H9 (cell line): ENCODE measurements at regions not wholly inside any gene's neighbourhood (a gene's known extent, or its start where the extent isn't known, plus 50 kb on each side); places are given as distances from the start of the nearest gene placed in this dataset.

Source experiments
- DNase-seq: peaks from one replicate; pipeline ENCODE4 v3.0.0-alpha.2; 2017
- H2AFZ ChIP-seq: one replicate; pipeline ENCODE4 v1.6.1; 2013; ENCODE audit warnings: mild to moderate bottlenecking, low read length, control low read depth, moderate library complexity
- H2AK5ac ChIP-seq: 2 replicates; pipeline ENCODE4 v1.6.1; 2013; ENCODE audit warnings: low read length, control low read depth, mixed read lengths; ENCODE audit not compliant: insufficient read length
- H2BK120ac ChIP-seq: one replicate; pipeline ENCODE4 v1.6.1; 2013; ENCODE audit warnings: low read depth, mild to moderate bottlenecking, low read length, control low read depth, inconsistent platforms; ENCODE audit not compliant: poor library complexity, severe bottlenecking
- H2BK12ac ChIP-seq: 2 replicates; pipeline ENCODE4 v1.6.1; 2013; ENCODE audit warnings: low read length, control low read depth, mixed read lengths, low read depth; ENCODE audit not compliant: insufficient read length
- H2BK15ac ChIP-seq: 2 replicates; pipeline ENCODE4 v1.6.1; 2013; ENCODE audit warnings: low read depth, low read length, control low read depth
- H2BK20ac ChIP-seq: one replicate; pipeline ENCODE4 v1.6.1; 2013; ENCODE audit warnings: low read depth, mild to moderate bottlenecking, low read length, control low read depth, inconsistent platforms; ENCODE audit not compliant: poor library complexity, severe bottlenecking
- H2BK5ac ChIP-seq: 2 replicates; pipeline ENCODE4 v1.6.1; 2013; ENCODE audit warnings: low read length, control low read depth, mixed read lengths; ENCODE audit not compliant: insufficient read length
- H3K14ac ChIP-seq: 2 replicates; pipeline ENCODE4 v1.6.1; 2013; ENCODE audit warnings: low read length, control low read depth; ENCODE audit not compliant: insufficient read depth
- H3K18ac ChIP-seq: 2 replicates; pipeline ENCODE4 v1.6.1; 2013; ENCODE audit warnings: low read depth, mild to moderate bottlenecking, mixed read lengths, low read length, control low read depth; ENCODE audit not compliant: insufficient read length
- H3K23ac ChIP-seq: 2 replicates; pipeline ENCODE4 v1.6.1; 2013; ENCODE audit warnings: low read length, control low read depth, mixed read lengths, low read depth; ENCODE audit not compliant: insufficient read length
- H3K23me2 ChIP-seq: 2 replicates; pipeline ENCODE4 v1.6.1; 2013; ENCODE audit warnings: low read depth, mild to moderate bottlenecking, mixed read lengths, low read length, control low read depth; ENCODE audit not compliant: insufficient read length, poor library complexity, severe bottlenecking
- H3K27ac ChIP-seq: 2 replicates; pipeline ENCODE4 v1.5.1; 2013; ENCODE audit warnings: low read length, control low read depth, mixed read lengths, low read depth; ENCODE audit not compliant: insufficient read length
- H3K27me3 ChIP-seq: 2 replicates; pipeline ENCODE4 v1.6.1; 2013; ENCODE audit warnings: low read length, control low read depth, inconsistent platforms; ENCODE audit not compliant: insufficient read depth
- H3K4ac ChIP-seq: 2 replicates; pipeline ENCODE4 v1.6.1; 2013; ENCODE audit warnings: low read depth, mild to moderate bottlenecking, control low read depth, inconsistent platforms, low read length, moderate library complexity
- H3K4me1 ChIP-seq: 2 replicates; pipeline ENCODE4 v1.6.1; 2013; ENCODE audit warnings: low read length, control low read depth, inconsistent platforms; ENCODE audit not compliant: insufficient read depth
- H3K4me2 ChIP-seq: 2 replicates; pipeline ENCODE4 v1.6.1; 2013; ENCODE audit warnings: low read length, control low read depth, mixed read lengths; ENCODE audit not compliant: insufficient read length, insufficient read depth
- H3K56ac ChIP-seq: 2 replicates; pipeline ENCODE4 v1.6.1; 2013; ENCODE audit warnings: low read depth, mild to moderate bottlenecking, mixed read lengths, low read length, control low read depth; ENCODE audit not compliant: insufficient read length
- H3K79me1 ChIP-seq: 2 replicates; pipeline ENCODE4 v1.6.1; 2013; ENCODE audit warnings: low read depth, mild to moderate bottlenecking, moderate library complexity, low read length, control low read depth, inconsistent platforms; ENCODE audit not compliant: insufficient read depth, poor library complexity, severe bottlenecking
- H3K79me2 ChIP-seq: 2 replicates; pipeline ENCODE4 v1.6.1; 2013; ENCODE audit warnings: low read length, control low read depth, inconsistent platforms; ENCODE audit not compliant: insufficient read depth
- H3K9ac ChIP-seq: 2 replicates; pipeline ENCODE4 v1.6.1; 2013; ENCODE audit warnings: low read length, control low read depth, mixed read lengths; ENCODE audit not compliant: insufficient read length; ENCODE audit errors: extremely low read depth
- H3K9me3 ChIP-seq: one replicate; pipeline ENCODE4 v1.6.1; 2013; ENCODE audit warnings: low read depth, low read length, inconsistent platforms; ENCODE audit not compliant: control insufficient read depth
- H3T11ph ChIP-seq: one replicate; pipeline ENCODE4 v1.6.1; 2013; ENCODE audit warnings: mild to moderate bottlenecking, low read length, control low read depth, inconsistent platforms
- H4K20me1 ChIP-seq: one replicate; pipeline ENCODE4 v1.6.1; 2013; ENCODE audit not compliant: control insufficient read depth, insufficient read length, insufficient read depth
- H4K5ac ChIP-seq: 2 replicates; pipeline ENCODE4 v1.6.1; 2013; ENCODE audit warnings: low read depth, mild to moderate bottlenecking, mixed read lengths, low read length, control low read depth; ENCODE audit not compliant: insufficient read length
- H4K8ac ChIP-seq: replicated peaks from 2 replicates; pipeline ENCODE4 v1.6.1; 2013; ENCODE audit warnings: low read length, control low read depth, mixed read lengths, low read depth; ENCODE audit not compliant: insufficient read length
- H4K91ac ChIP-seq: 2 replicates; pipeline ENCODE4 v1.6.1; 2013; ENCODE audit warnings: low read depth, mild to moderate bottlenecking, moderate library complexity, mixed read lengths, low read length, control low read depth; ENCODE audit not compliant: insufficient read length
- H3K27ac Mint-ChIP-seq, 3 experiments: 2 replicates in 2 of 3; 3 replicates in 1 of 3; pipeline ENCODE4 v1.8.0; 2020 to 2021; ENCODE audit warnings: mixed read lengths in 3 of 3, mild to moderate bottlenecking in 1 of 3, moderate library complexity in 1 of 3
- H3K27me3 Mint-ChIP-seq: 2 replicates; pipeline ENCODE4 v1.8.0; 2021; ENCODE audit warnings: low read depth, mild to moderate bottlenecking, moderate library complexity, mixed read lengths
- H3K36me3 Mint-ChIP-seq, 3 experiments: 2 replicates in 2 of 3; 3 replicates in 1 of 3; pipeline ENCODE4 v1.8.0; 2020 to 2021; ENCODE audit warnings: low read depth in 3 of 3, mixed read lengths in 3 of 3; ENCODE audit not compliant: insufficient read depth in 1 of 3
- H3K4me1 Mint-ChIP-seq, 2 experiments: 2 replicates each; pipeline ENCODE4 v1.8.0; 2020; ENCODE audit warnings: mixed read lengths in 2 of 2
- H3K4me3 Mint-ChIP-seq, 2 experiments: 2 replicates in 1 of 2; 3 replicates in 1 of 2; pipeline ENCODE4 v1.8.0; 2020 to 2021; ENCODE audit warnings: mild to moderate bottlenecking in 2 of 2, mixed read lengths in 2 of 2, moderate library complexity in 1 of 2
- H3K9me3 Mint-ChIP-seq, 2 experiments: 2 replicates in 1 of 2; 3 replicates in 1 of 2; pipeline ENCODE4 v1.8.0; 2020; ENCODE audit warnings: mild to moderate bottlenecking in 2 of 2, mixed read lengths in 2 of 2, moderate library complexity in 1 of 2
- CTCF ChIP-seq: fragments of 200-600 bp; sonication (generic); conservative IDR thresholded peaks from 3 replicates; pipeline ENCODE4 v1.8.0; 2021; ENCODE audit warnings: antibody characterized with exemption, mild to moderate bottlenecking
- WGBS: extraction: QIAGEN DNeasy Blood & Tissue Kit; methylation state at CpG from one replicate; pipeline ENCODE4 v1.1.7; 2013; ENCODE audit warnings: missing lambda C conversion rate, low lambda C conversion rate, mixed read lengths; ENCODE audit not compliant: insufficient read length; ENCODE audit errors: extremely low coverage; 5-methylcytosine and 5-hydroxymethylcytosine counted together

GRCh38 chr4:127049526-127049925 is 583.2 kb upstream of the INTU start:
- Histone ChIP-seq H3K56ac (no peak overlapping the region), H3K9me3 (no peaks in the 10 kb centered on the region), H3K4me2 (no peak overlapping the region), H3K4me1 (peaks cover 10% of the 10 kb centered on the region), H3K23me2 (no peaks in the 10 kb centered on the region), H2BK120ac (no peak overlapping the region), H3K4ac (no peak overlapping the region), H2BK20ac (no peak overlapping the region), H3K23ac (no peak overlapping the region), H3K79me2 (no peaks in the 10 kb centered on the region), H3K18ac (no peak overlapping the region), H3K27ac (no peak overlapping the region), H3T11ph (no peak overlapping the region), H4K5ac (no peak overlapping the region), H4K8ac (no peak overlapping the region), H3K27me3 (no peaks in the 10 kb centered on the region), H3K14ac (no peak overlapping the region), H2BK12ac (no peak overlapping the region), H4K91ac (no peak overlapping the region), H4K20me1 (no peaks in the 10 kb centered on the region), H3K9ac (no peak overlapping the region), H2BK5ac (no peak overlapping the region), H3K79me1 (no peaks in the 10 kb centered on the region), H2BK15ac (no peak overlapping the region), H2AFZ (no peak overlapping the region), H2AK5ac (no peak overlapping the region)
- no CpG with 5 or more reads among the region's 4 CpGs for WGBS
- H3K27me3 Mint-ChIP-seq = no peaks in the 10 kb centered on the region
- no peak overlapping the region for H3K4me3 Mint-ChIP-seq
- H3K27ac Mint-ChIP-seq = no peak overlapping the region
- peaks cover 53 to 69% of the 10 kb centered on the region in 2 experiments for H3K4me1 Mint-ChIP-seq
- H3K36me3 Mint-ChIP-seq = peaks cover 0 to 5% (median 0%) of the 10 kb centered on the region in 3 experiments; a peak in 1 of 7 replicates
- TF ChIP-seq CTCF = no peak
- DNase-seq = no peak
- no peaks in the 10 kb centered on the region for H3K9me3 Mint-ChIP-seq
